ENCODE measurements at regions not wholly inside any gene's neighbourhood (a gene's known extent, or its start where the extent isn't known, plus 50 kb on each side); places are given as distances from the start of the nearest gene placed in this dataset.

- no peaks in the 10 kb centered on the region for H4K20me1 ChIP-seq (ENCODE audit: insufficient read depth, low read length, poor library complexity, severe bottlenecking)
- H3F3A ChIP-seq (ENCODE audit: low read depth), result no peaks in the 10 kb centered on the region
- no peaks in the 10 kb centered on the region for H3K79me2 ChIP-seq (ENCODE audit: insufficient read depth, low read length)
- TF ChIP-seq EZH2phosphoT487 (IDR thresholded peaks at IDR 0.05; ENCODE audit: borderline replicate concordance), result no peak
- TF ChIP-seq CTCF (conservative IDR thresholded peaks at IDR 0.05; ENCODE audit: low read length), result no peak
- no peak overlapping the region for H3K4me2 ChIP-seq (ENCODE audit: low read depth, low read length, poor library complexity, severe bottlenecking)
- H3K9me2 ChIP-seq (replicated peaks; ENCODE audit: low read depth, low read length), result no peaks in the 10 kb centered on the region
- H2AFZ ChIP-seq (ENCODE audit: low read length), result no peak overlapping the region
- H3K9me3 ChIP-seq (ENCODE audit: insufficient read depth, low read depth, low read length), result no peaks in the 10 kb centered on the region
- H3K4me3 ChIP-seq (ENCODE audit: low read length, poor library complexity, severe bottlenecking), result no peak overlapping the region
- no peak overlapping the region for H3K9ac ChIP-seq (ENCODE audit: low read depth, low read length, poor library complexity, severe bottlenecking)
- H3K36me3 ChIP-seq (ENCODE audit: insufficient read depth, low read length), result no peaks in the 10 kb centered on the region
- H3K4me1 ChIP-seq (ENCODE audit: insufficient read depth, low read length, poor library complexity, severe bottlenecking), result no peaks in the 10 kb centered on the region
- H3K27me3 ChIP-seq (ENCODE audit: insufficient read depth, low read length, poor library complexity, severe bottlenecking), result no peaks in the 10 kb centered on the region
Measured at GRCh38 chr11:113615773-113616172, 90.3 kb downstream of the TMPRSS5 start.

- H3K4me2 ChIP-seq (ENCODE audit: low read depth, low read length, poor library complexity, severe bottlenecking), result no peak overlapping the region
- no peaks in the 10 kb centered on the region for H4K20me1 ChIP-seq (ENCODE audit: insufficient read depth, low read length, poor library complexity, severe bottlenecking)
- no peak overlapping the region for H3K9ac ChIP-seq (ENCODE audit: low read depth, low read length, poor library complexity, severe bottlenecking)
- no peaks in the 10 kb centered on the region for H3K9me2 ChIP-seq (replicated peaks; ENCODE audit: low read depth, low read length)
- no peaks in the 10 kb centered on the region for H3K27me3 ChIP-seq (ENCODE audit: insufficient read depth, low read length, poor library complexity, severe bottlenecking)
- H3K4me3 ChIP-seq (ENCODE audit: low read length, poor library complexity, severe bottlenecking), result no peak overlapping the region
- H3K36me3 ChIP-seq (ENCODE audit: insufficient read depth, low read length), result no peaks in the 10 kb centered on the region
- no peak overlapping the region for H2AFZ ChIP-seq (ENCODE audit: low read length)
- no peaks in the 10 kb centered on the region for H3F3A ChIP-seq (ENCODE audit: low read depth)
- TF ChIP-seq CTCF (conservative IDR thresholded peaks at IDR 0.05; ENCODE audit: low read length) (no peak), EZH2phosphoT487 (IDR thresholded peaks at IDR 0.05; ENCODE audit: borderline replicate concordance) (no peak)
- no peaks in the 10 kb centered on the region for H3K9me3 ChIP-seq (ENCODE audit: insufficient read depth, low read depth, low read length)
- no peaks in the 10 kb centered on the region for H3K4me1 ChIP-seq (ENCODE audit: insufficient read depth, low read length, poor library complexity, severe bottlenecking)
- no peaks in the 10 kb centered on the region for H3K79me2 ChIP-seq (ENCODE audit: insufficient read depth, low read length)
Measured at GRCh38 chr11:113615098-113615497, 91.0 kb downstream of the TMPRSS5 start.

GRCh38 chr11:113614097-113614496, 92.0 kb downstream of the TMPRSS5 start:
- TF ChIP-seq CTCF (conservative IDR thresholded peaks at IDR 0.05; ENCODE audit: low read length), result no peak
- no peak for TF ChIP-seq EZH2phosphoT487 (IDR thresholded peaks at IDR 0.05; ENCODE audit: borderline replicate concordance)
- no peaks in the 10 kb centered on the region for H3K27me3 ChIP-seq (ENCODE audit: insufficient read depth, low read length, poor library complexity, severe bottlenecking)
- no peak overlapping the region for H3K4me3 ChIP-seq (ENCODE audit: low read length, poor library complexity, severe bottlenecking)
- H3K79me2 ChIP-seq (ENCODE audit: insufficient read depth, low read length), result no peaks in the 10 kb centered on the region
- H3F3A ChIP-seq (ENCODE audit: low read depth), result no peaks in the 10 kb centered on the region
- H3K9ac ChIP-seq (ENCODE audit: low read depth, low read length, poor library complexity, severe bottlenecking), result no peak overlapping the region
- H3K36me3 ChIP-seq (ENCODE audit: insufficient read depth, low read length), result no peaks in the 10 kb centered on the region
- H3K4me1 ChIP-seq (ENCODE audit: insufficient read depth, low read length, poor library complexity, severe bottlenecking), result no peaks in the 10 kb centered on the region
- no peaks in the 10 kb centered on the region for H4K20me1 ChIP-seq (ENCODE audit: insufficient read depth, low read length, poor library complexity, severe bottlenecking)
- H3K4me2 ChIP-seq (ENCODE audit: low read depth, low read length, poor library complexity, severe bottlenecking), result no peak overlapping the region
- no peaks in the 10 kb centered on the region for H3K9me3 ChIP-seq (ENCODE audit: insufficient read depth, low read depth, low read length)
- no peak overlapping the region for H2AFZ ChIP-seq (ENCODE audit: low read length)
- H3K9me2 ChIP-seq (replicated peaks; ENCODE audit: low read depth, low read length), result no peaks in the 10 kb centered on the region

Data from Loucy (cell line).